Retinal pigment epithelial cell (primary cell): ENCODE measurements at regions not wholly inside any gene's neighbourhood (a gene's known extent, or its start where the extent isn't known, plus 50 kb on each side); places are given as distances from the start of the nearest gene placed in this dataset.

Source experiments
- DNase-seq: peaks from one replicate; pipeline ENCODE4 v3.0.0-alpha.2; 2010; ENCODE audit warnings: low read depth
- H3K4me3 ChIP-seq: 2 replicates; pipeline ENCODE4 v1.5.1; 2011; ENCODE audit warnings: mild to moderate bottlenecking, low read length, control low read depth, moderate library complexity
- CTCF ChIP-seq: conservative IDR thresholded peaks from 2 replicates; pipeline ENCODE4 v1.5.1; 2011; ENCODE audit warnings: low read depth, low read length, control low read depth, inconsistent platforms

GRCh38 chr11:112861356-112861755 lies 99.9 kb upstream of the NCAM1 start:
- TF ChIP-seq CTCF: no peak
- no peak overlapping the region for H3K4me3 ChIP-seq
- DNase-seq: no peak

- no peak for DNase-seq
- no peak overlapping the region for H3K4me3 ChIP-seq
- TF ChIP-seq CTCF: no peak
Measured at GRCh38 chr11:112863305-112863704, 97.9 kb upstream of the NCAM1 start.

GRCh38 chr11:112864672-112865071 lies 96.5 kb upstream of the NCAM1 start:
- no peak overlapping the region for H3K4me3 ChIP-seq
- no peak for TF ChIP-seq CTCF
- no peak for DNase-seq

- no peak overlapping the region for H3K4me3 ChIP-seq
- no peak for TF ChIP-seq CTCF
Measured at GRCh38 chr11:112871909-112872500, 89.2 kb upstream of the NCAM1 start.

GRCh38 chr11:112874980-112875379 lies 86.2 kb upstream of the NCAM1 start:
- no peak for DNase-seq

More at GRCh38 chr11:112871909-112872500, 89.2 kb upstream of the NCAM1 start:
- no peak for DNase-seq

GRCh38 chr11:112877581-112877980 lies 83.6 kb upstream of the NCAM1 start:
- TF ChIP-seq CTCF: no peak
- no peak overlapping the region for H3K4me3 ChIP-seq
- no peak for DNase-seq

More at GRCh38 chr11:112874980-112875379, 86.2 kb upstream of the NCAM1 start:
- no peak for TF ChIP-seq CTCF
- H3K4me3 ChIP-seq: no peak overlapping the region

GRCh38 chr11:112878033-112878601 lies 83.1 kb upstream of the NCAM1 start:
- no peak for DNase-seq
- TF ChIP-seq CTCF: no peak
- H3K4me3 ChIP-seq: no peak overlapping the region
